Upper lobe of right lung (tissue), 1 donor: ENCODE measurements at regions not wholly inside any gene's neighbourhood (a gene's known extent, or its start where the extent isn't known, plus 50 kb on each side); places are given as distances from the start of the nearest gene placed in this dataset.

Experiments used
- ATAC-seq: fragments of 200-7000 bp; cut with Tn5 transposase; one replicate; pipeline ENCODE4 v1.9.1; 2020; ENCODE audit warnings: mild to moderate bottlenecking, moderate library complexity
- DNase-seq: peaks from one replicate; pipeline ENCODE4 v3.0.0-alpha.2; 2020
- H3K27ac ChIP-seq: fragments of 200-600 bp; one replicate; pipeline ENCODE4 v1.8.0; 2022
- H3K27me3 ChIP-seq: fragments of 200-600 bp; one replicate; pipeline ENCODE4 v1.8.0; 2022; ENCODE audit warnings: mild to moderate bottlenecking
- H3K36me3 ChIP-seq: fragments of 200-600 bp; one replicate; pipeline ENCODE4 v1.8.0; 2022
- H3K4me1 ChIP-seq: fragments of 200-600 bp; one replicate; pipeline ENCODE4 v1.8.0; 2022
- H3K4me3 ChIP-seq: fragments of 200-600 bp; one replicate; pipeline ENCODE4 v1.8.0; 2022; ENCODE audit warnings: mild to moderate bottlenecking
- H3K9me3 ChIP-seq: fragments of 200-600 bp; one replicate; pipeline ENCODE4 v1.8.0; 2022
- CTCF ChIP-seq: fragments of 200-600 bp; IDR thresholded peaks from one replicate; pipeline ENCODE4 v1.8.0; 2022; ENCODE audit warnings: antibody characterized with exemption
- intact Hi-C: fragments of 100-400 bp; cut with DNase I; formaldehyde crosslinking; loops from one replicate; pipeline ENCODE4 v1.11.0; 2022
- donor health status: DM: no; HTN: yes; CAD: no; lungs with severe emphysema.

- intact Hi-C loops = no loop called here
- Histone ChIP-seq H3K4me3 (no peak overlapping the region), H3K9me3 (no peaks in the 10 kb centered on the region), H3K27ac (no peak overlapping the region), H3K4me1 (no peaks in the 10 kb centered on the region), H3K27me3 (no peaks in the 10 kb centered on the region), H3K36me3 (no peaks in the 10 kb centered on the region)
- DNase-seq (no peak), ATAC-seq (no peak)
- no peak for TF ChIP-seq CTCF
Observed at GRCh38 chr12:112645586-112645985, 146.0 kb upstream of the RPH3A start.

- no peak for DNase-seq
- intact Hi-C loops = no loop called here
- TF ChIP-seq CTCF = no peak
- no peak overlapping the region for H3K4me3 ChIP-seq
- H3K27ac ChIP-seq = no peak overlapping the region
- no peaks in the 10 kb centered on the region for H3K4me1 ChIP-seq
- no peak for ATAC-seq
- H3K9me3 ChIP-seq = no peaks in the 10 kb centered on the region
- H3K27me3 ChIP-seq = no peaks in the 10 kb centered on the region
- no peaks in the 10 kb centered on the region for H3K36me3 ChIP-seq
Observed at GRCh38 chr12:112656141-112656540, 135.4 kb upstream of the RPH3A start.

DNA sequence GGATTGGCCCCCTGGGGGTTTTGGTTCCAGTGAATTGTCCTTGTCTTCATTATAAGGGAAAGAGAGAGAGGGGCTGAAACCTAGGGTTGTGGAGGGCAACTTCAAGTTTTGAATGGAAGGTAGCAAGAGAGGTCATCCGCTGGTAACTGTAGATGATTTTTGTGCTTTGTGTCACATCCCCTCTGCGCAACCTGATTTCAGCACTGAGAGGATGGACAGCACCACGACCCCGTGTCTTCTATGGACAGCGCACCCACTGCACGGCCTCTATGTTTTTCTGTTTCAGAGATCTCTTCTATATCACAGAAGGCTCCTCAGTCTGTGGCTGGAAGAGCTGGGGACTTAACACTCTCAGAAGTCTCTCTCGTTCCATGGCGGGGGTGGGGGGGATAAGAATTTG, 127.0 kb upstream of the RPH3A start:
- H3K27me3 ChIP-seq = no peaks in the 10 kb centered on the region
- no peak for TF ChIP-seq CTCF
- ATAC-seq = no peak
- no peak overlapping the region for H3K4me3 ChIP-seq
- H3K36me3 ChIP-seq = no peaks in the 10 kb centered on the region
- no peak for DNase-seq
- H3K4me1 ChIP-seq = no peaks in the 10 kb centered on the region
- intact Hi-C loops = no loop called here
- no peaks in the 10 kb centered on the region for H3K9me3 ChIP-seq
- H3K27ac ChIP-seq = no peak overlapping the region

GRCh38 chr12:112665958-112666357, 125.6 kb upstream of the RPH3A start:
- H3K4me1 ChIP-seq = no peaks in the 10 kb centered on the region

GRCh38 chr12:112671564-112671963, 120.0 kb upstream of the RPH3A start:
- Histone ChIP-seq H3K4me1 (no peaks in the 10 kb centered on the region), H3K36me3 (no peaks in the 10 kb centered on the region), H3K9me3 (no peaks in the 10 kb centered on the region), H3K4me3 (no peak overlapping the region), H3K27me3 (no peaks in the 10 kb centered on the region), H3K27ac (no peak overlapping the region)
- DNase-seq (no peak), ATAC-seq (no peak)
- intact Hi-C loops = no loop called here
- no peak for TF ChIP-seq CTCF

More at GRCh38 chr12:112665958-112666357, 125.6 kb upstream of the RPH3A start:
- no peak for DNase-seq
- no peak overlapping the region for H3K4me3 ChIP-seq
- no peak for TF ChIP-seq CTCF
- intact Hi-C loops = no loop called here
- H3K36me3 ChIP-seq = no peaks in the 10 kb centered on the region
- H3K9me3 ChIP-seq = no peaks in the 10 kb centered on the region
- no peak overlapping the region for H3K27ac ChIP-seq
- H3K27me3 ChIP-seq = no peaks in the 10 kb centered on the region
- ATAC-seq = no peak

- Histone ChIP-seq H3K4me1 (no peaks in the 10 kb centered on the region), H3K36me3 (no peaks in the 10 kb centered on the region), H3K27me3 (no peaks in the 10 kb centered on the region), H3K9me3 (no peaks in the 10 kb centered on the region), H3K27ac (no peak overlapping the region), H3K4me3 (no peak overlapping the region)
- DNase-seq (no peak), ATAC-seq (no peak)
- TF ChIP-seq CTCF = no peak
- intact Hi-C loops = no loop called here
Observed at GRCh38 chr12:112674539-112674938, 117.0 kb upstream of the RPH3A start.
